Ascending aorta (tissue), 2 donors: ENCODE measurements at regions not wholly inside any gene's neighbourhood (a gene's known extent, or its start where the extent isn't known, plus 50 kb on each side); places are given as distances from the start of the nearest gene placed in this dataset.

ENCODE experiments used
- DNase-seq, 2 donors: peaks; one replicate each; pipeline ENCODE4 v3.0.0-alpha.2; 2019; ENCODE audit warnings: low spot score in 2 of 2
- H3K27ac ChIP-seq, 2 donors: fragments of 200-600 bp; sonication (generic); one replicate each; pipeline ENCODE4 v1.5.1; 2016 to 2017; ENCODE audit warnings: mild to moderate bottlenecking in 1 of 2
- H3K27me3 ChIP-seq: fragments of 200-600 bp; sonication (generic); one replicate; pipeline ENCODE4 v1.5.1; 2017
- H3K36me3 ChIP-seq, 2 donors: fragments of 200-600 bp; sonication (generic); one replicate each; pipeline ENCODE4 v1.5.1; 2016
- H3K4me1 ChIP-seq, 2 donors: fragments of 200-600 bp; sonication (generic); one replicate each; pipeline ENCODE4 v1.5.1; 2016 to 2017; ENCODE audit warnings: mild to moderate bottlenecking in 1 of 2
- H3K4me3 ChIP-seq, 2 donors: fragments of 200-600 bp; sonication (generic); one replicate each; pipeline ENCODE4 v1.5.1; 2016 to 2017; ENCODE audit warnings: mild to moderate bottlenecking in 1 of 2
- H3K9me3 ChIP-seq, 2 donors: fragments of 200-600 bp; sonication (generic); one replicate each; pipeline ENCODE4 v1.5.1; 2016
- CTCF ChIP-seq, 3 experiments: fragments of 200-600 bp in 2 of 3; fragments of 450-650 bp in 1 of 3; sonication (generic) in 2 of 3; IDR thresholded peaks; one replicate each; pipeline ENCODE4 v1.5.1; 2016 to 2019; ENCODE audit warnings: antibody characterized with exemption in 3 of 3, mild to moderate bottlenecking in 1 of 3, moderate library complexity in 1 of 3
- intact Hi-C: fragments of 100-400 bp; cut with DNase I; formaldehyde crosslinking; loops from one replicate; pipeline ENCODE4 v1.15.1; 2023

- Histone ChIP-seq H3K4me1 (no peaks in the 10 kb centered on the region), H3K4me3 (no peak overlapping the region), H3K9me3 (no peaks in the 10 kb centered on the region), H3K27ac (no peak overlapping the region), H3K36me3 (no peaks in the 10 kb centered on the region), H3K27me3 (no peaks in the 10 kb centered on the region)
- DNase-seq = no peak
- no peak for TF ChIP-seq CTCF (IDR thresholded peaks at IDR 0.05)
- intact Hi-C loops = no loop called here
Observed at GRCh38 chr15:79524531-79524930, 92.4 kb downstream of the MINAR1 start.

- H3K9me3 ChIP-seq = no peaks in the 10 kb centered on the region
- TF ChIP-seq CTCF (IDR thresholded peaks at IDR 0.05) = no peak
- intact Hi-C loops = no loop called here
- no peak overlapping the region for H3K27ac ChIP-seq
- no peaks in the 10 kb centered on the region for H3K4me1 ChIP-seq
- no peak overlapping the region for H3K4me3 ChIP-seq
- no peak for DNase-seq
- no peaks in the 10 kb centered on the region for H3K36me3 ChIP-seq
- H3K27me3 ChIP-seq = no peaks in the 10 kb centered on the region
Observed at GRCh38 chr15:79526376-79526775, 94.2 kb downstream of the MINAR1 start.

GRCh38 chr15:79527821-79528220 is 95.7 kb downstream of the MINAR1 start:
- Histone ChIP-seq H3K27me3 (no peaks in the 10 kb centered on the region), H3K36me3 (no peaks in the 10 kb centered on the region), H3K4me1 (no peaks in the 10 kb centered on the region), H3K4me3 (no peak overlapping the region), H3K9me3 (no peaks in the 10 kb centered on the region), H3K27ac (no peak overlapping the region)
- intact Hi-C loops = no loop called here
- no peak for DNase-seq
- no peak for TF ChIP-seq CTCF (IDR thresholded peaks at IDR 0.05)

GRCh38 chr15:79529157-79529785 is 97.1 kb downstream of the MINAR1 start:
- Histone ChIP-seq H3K27ac (no peak overlapping the region), H3K4me1 (no peaks in the 10 kb centered on the region), H3K36me3 (no peaks in the 10 kb centered on the region), H3K9me3 (no peaks in the 10 kb centered on the region), H3K27me3 (no peaks in the 10 kb centered on the region), H3K4me3 (no peak overlapping the region)
- TF ChIP-seq CTCF (IDR thresholded peaks at IDR 0.05) = no peak
- DNase-seq = no peak
- intact Hi-C loops = no loop called here

GRCh38 chr15:79535536-79535935 is 103.4 kb downstream of the MINAR1 start:
- no peaks in the 10 kb centered on the region for H3K27me3 ChIP-seq
- no peak for TF ChIP-seq CTCF (IDR thresholded peaks at IDR 0.05)
- DNase-seq = no peak
- intact Hi-C loops = no loop called here
- H3K4me3 ChIP-seq = no peak overlapping the region
- no peaks in the 10 kb centered on the region for H3K9me3 ChIP-seq
- no peak overlapping the region for H3K27ac ChIP-seq
- no peaks in the 10 kb centered on the region for H3K36me3 ChIP-seq
- no peaks in the 10 kb centered on the region for H3K4me1 ChIP-seq

- no peaks in the 10 kb centered on the region for H3K9me3 ChIP-seq
- no peak for DNase-seq
Observed at GRCh38 chr15:79538527-79538926, 106.4 kb downstream of the MINAR1 start.

More at GRCh38 chr15:79538527-79538926, 106.4 kb downstream of the MINAR1 start:
- intact Hi-C loops = no loop called here
- H3K27ac ChIP-seq = no peak overlapping the region
- H3K36me3 ChIP-seq = no peaks in the 10 kb centered on the region
- no peak overlapping the region for H3K4me3 ChIP-seq
- H3K27me3 ChIP-seq = no peaks in the 10 kb centered on the region
- no peaks in the 10 kb centered on the region for H3K4me1 ChIP-seq
- no peak for TF ChIP-seq CTCF (IDR thresholded peaks at IDR 0.05)
